Spleen (tissue), 7 donors: ENCODE measurements at regions not wholly inside any gene's neighbourhood (a gene's known extent, or its start where the extent isn't known, plus 50 kb on each side); places are given as distances from the start of the nearest gene placed in this dataset.

ENCODE experiments used
- POLR2A ChIP-seq, 3 donors: fragments of 450-650 bp; IDR thresholded peaks; one replicate each; pipeline ENCODE4 v1.5.1; 2017; ENCODE audit warnings: antibody characterized with exemption in 3 of 3, mild to moderate bottlenecking in 1 of 3
- POLR2AphosphoS5 ChIP-seq, 3 donors: sonication (generic); formaldehyde crosslinking; IDR thresholded peaks; one replicate each; pipeline ENCODE4 v1.5.1; 2017; ENCODE audit warnings: antibody characterized with exemption in 3 of 3
- TF ChIP-seq, protein P1 (sequence below), 11 experiments: fragments of 200-600 bp in 7 of 11; fragments of 450-650 bp in 4 of 11; sonication (generic) in 4 of 11; IDR thresholded peaks in 8 of 11; conservative IDR thresholded peaks in 3 of 11; 1 replicate in 7 of 11; 2 replicates in 4 of 11; pipeline versions ENCODE4 v1.4.0 to v1.8.0; 2016 to 2021; ENCODE audit warnings: antibody characterized with exemption in 11 of 11, inconsistent platforms in 4 of 11, mild to moderate bottlenecking in 1 of 11
- donor health status: DM: no; HTN: no; CAD: no; lungs with moderate emphysema.
- donor health status: DM: no; HTN: no; CAD: no.
- donor health status: DM: no; HTN: no; CAD: no.

DNA sequence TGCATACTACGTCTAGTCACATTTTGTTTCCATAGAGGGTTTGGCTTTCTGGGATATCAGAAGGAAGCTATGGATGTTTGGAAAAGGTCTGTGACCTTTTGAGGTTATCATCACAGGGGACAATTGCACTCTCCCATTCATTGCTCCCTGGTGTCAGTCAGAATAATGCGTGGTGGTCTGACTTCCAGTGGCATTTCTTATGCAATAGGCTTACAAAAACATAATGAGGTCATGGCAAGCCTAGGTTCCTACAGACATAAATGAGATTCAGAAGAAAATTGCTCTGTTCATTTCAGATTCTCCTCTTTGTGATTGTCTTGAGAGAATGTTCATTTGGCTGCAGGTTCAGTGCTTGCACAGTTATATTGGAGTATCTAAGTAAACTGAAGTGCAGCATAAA lies 54.6 kb downstream of the ARHGAP35 start:
- no peak for TF ChIP-seq POLR2AphosphoS5 (IDR thresholded peaks at IDR 0.05)
- TF ChIP-seq, protein P1, sequence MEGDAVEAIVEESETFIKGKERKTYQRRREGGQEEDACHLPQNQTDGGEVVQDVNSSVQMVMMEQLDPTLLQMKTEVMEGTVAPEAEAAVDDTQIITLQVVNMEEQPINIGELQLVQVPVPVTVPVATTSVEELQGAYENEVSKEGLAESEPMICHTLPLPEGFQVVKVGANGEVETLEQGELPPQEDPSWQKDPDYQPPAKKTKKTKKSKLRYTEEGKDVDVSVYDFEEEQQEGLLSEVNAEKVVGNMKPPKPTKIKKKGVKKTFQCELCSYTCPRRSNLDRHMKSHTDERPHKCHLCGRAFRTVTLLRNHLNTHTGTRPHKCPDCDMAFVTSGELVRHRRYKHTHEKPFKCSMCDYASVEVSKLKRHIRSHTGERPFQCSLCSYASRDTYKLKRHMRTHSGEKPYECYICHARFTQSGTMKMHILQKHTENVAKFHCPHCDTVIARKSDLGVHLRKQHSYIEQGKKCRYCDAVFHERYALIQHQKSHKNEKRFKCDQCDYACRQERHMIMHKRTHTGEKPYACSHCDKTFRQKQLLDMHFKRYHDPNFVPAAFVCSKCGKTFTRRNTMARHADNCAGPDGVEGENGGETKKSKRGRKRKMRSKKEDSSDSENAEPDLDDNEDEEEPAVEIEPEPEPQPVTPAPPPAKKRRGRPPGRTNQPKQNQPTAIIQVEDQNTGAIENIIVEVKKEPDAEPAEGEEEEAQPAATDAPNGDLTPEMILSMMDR (IDR thresholded peaks at IDR 0.05 in 8 of 11, conservative IDR thresholded peaks at IDR 0.05 in 3 of 11): no peak
- TF ChIP-seq POLR2A (IDR thresholded peaks at IDR 0.05): no peak
